CD14-positive monocyte (primary cell): ENCODE measurements at regions not wholly inside any gene's neighbourhood (a gene's known extent, or its start where the extent isn't known, plus 50 kb on each side); places are given as distances from the start of the nearest gene placed in this dataset.

Experiments used
- DNase-seq, 3 donors: peaks; one replicate each; pipeline ENCODE4 v3.0.0-alpha.2; 2011 to 2022
- H2AFZ ChIP-seq: 2 replicates; pipeline ENCODE4 v1.6.0; 2012; ENCODE audit warnings: mild to moderate bottlenecking, low read depth, low read length, inconsistent platforms; ENCODE audit not compliant: insufficient read depth, poor library complexity, severe bottlenecking
- H3K27ac ChIP-seq, 2 donors: 1 replicate in 1 of 2; 2 replicates in 1 of 2; pipeline ENCODE4 v1.5.1; 2012 to 2013; ENCODE audit warnings: low read length in 2 of 2, control low read depth in 1 of 2, inconsistent platforms in 1 of 2, low read depth in 1 of 2, mild to moderate bottlenecking in 1 of 2
- H3K27me3 ChIP-seq, 2 donors: one replicate each; pipeline versions ENCODE4 v1.6.0 to v1.6.1; 2011 to 2013; ENCODE audit warnings: low read length in 2 of 2; ENCODE audit not compliant: control insufficient read depth in 2 of 2, insufficient read depth in 2 of 2
- H3K36me3 ChIP-seq, 2 donors: replicated peaks in 1 of 2; 1 replicate in 1 of 2; 2 replicates in 1 of 2; pipeline versions ENCODE4 v1.5.1 to v1.6.1; 2012 to 2013; ENCODE audit warnings: low read length in 2 of 2, control low read depth in 1 of 2, inconsistent platforms in 1 of 2, mild to moderate bottlenecking in 1 of 2; ENCODE audit not compliant: insufficient read depth in 2 of 2, control insufficient read depth in 1 of 2
- H3K4me1 ChIP-seq, 2 donors: 1 replicate in 1 of 2; 2 replicates in 1 of 2; pipeline versions ENCODE4 v1.5.1 to v1.6.1; 2012 to 2013; ENCODE audit warnings: low read length in 2 of 2, control low read depth in 1 of 2, inconsistent platforms in 1 of 2, mild to moderate bottlenecking in 1 of 2, moderate library complexity in 1 of 2; ENCODE audit not compliant: insufficient read depth in 2 of 2, control insufficient read depth in 1 of 2
- H3K4me2 ChIP-seq: replicated peaks from 2 replicates; pipeline ENCODE3; 2012; ENCODE audit warnings: low read length, moderate library complexity, mild to moderate bottlenecking; ENCODE audit not compliant: poor library complexity, severe bottlenecking; ENCODE audit errors: extremely low read depth
- H3K4me3 ChIP-seq, 3 experiments: fragments of 200-600 bp in 1 of 3; sonication (generic) in 1 of 3; replicated peaks in 1 of 3; 1 replicate in 2 of 3; 2 replicates in 1 of 3; pipeline ENCODE4 v1.5.1; 2011 to 2013; ENCODE audit warnings: low read length in 3 of 3, mild to moderate bottlenecking in 3 of 3, control low read depth in 2 of 3, low read depth in 2 of 3, inconsistent platforms in 1 of 3, moderate library complexity in 1 of 3
- H3K79me2 ChIP-seq: 2 replicates; pipeline ENCODE4 v1.6.0; 2012; ENCODE audit warnings: mild to moderate bottlenecking, control low read depth, inconsistent platforms, low read length, moderate library complexity; ENCODE audit not compliant: insufficient read depth
- H3K9ac ChIP-seq: 2 replicates; pipeline ENCODE4 v1.6.0; 2017; ENCODE audit warnings: low read length, mild to moderate bottlenecking; ENCODE audit not compliant: insufficient read depth, poor library complexity, severe bottlenecking
- H3K9me3 ChIP-seq, 2 donors: replicated peaks in 1 of 2; 1 replicate in 1 of 2; 2 replicates in 1 of 2; pipeline versions ENCODE4 v1.5.1 to v1.6.1; 2012 to 2013; ENCODE audit warnings: low read length in 2 of 2, control low read depth in 1 of 2; ENCODE audit not compliant: control insufficient read depth in 1 of 2, insufficient read depth in 1 of 2
- H4K20me1 ChIP-seq: 2 replicates; pipeline ENCODE4 v1.6.0; 2012; ENCODE audit warnings: mild to moderate bottlenecking, low read length, control low read depth, moderate library complexity; ENCODE audit not compliant: insufficient read depth
- H3K27ac Mint-ChIP-seq, 7 donors: one replicate each; pipeline ENCODE4 v1.8.0; 2020; ENCODE audit warnings: mild to moderate bottlenecking in 7 of 7, mixed read lengths in 7 of 7, moderate library complexity in 6 of 7, inconsistent platforms in 2 of 7
- H3K27me3 Mint-ChIP-seq, 3 donors: one replicate each; pipeline ENCODE4 v1.8.0; 2021 to 2022; ENCODE audit warnings: low read depth in 3 of 3, mild to moderate bottlenecking in 3 of 3, mixed read lengths in 3 of 3, moderate library complexity in 3 of 3, inconsistent platforms in 1 of 3
- H3K36me3 Mint-ChIP-seq, 2 donors: one replicate each; pipeline ENCODE4 v1.8.0; 2020; ENCODE audit warnings: mixed read lengths in 2 of 2, inconsistent platforms in 1 of 2, mild to moderate bottlenecking in 1 of 2
- H3K4me1 Mint-ChIP-seq: one replicate; pipeline ENCODE4 v1.8.0; 2020; ENCODE audit warnings: mild to moderate bottlenecking, mixed read lengths
- H3K4me3 Mint-ChIP-seq, 2 donors: one replicate each; pipeline ENCODE4 v1.8.0; 2020; ENCODE audit warnings: mild to moderate bottlenecking in 2 of 2, mixed read lengths in 2 of 2, moderate library complexity in 1 of 2
- H3K9me3 Mint-ChIP-seq, 7 donors: one replicate each; pipeline ENCODE4 v1.8.0; 2020 to 2022; ENCODE audit warnings: mixed read lengths in 7 of 7, mild to moderate bottlenecking in 6 of 7, moderate library complexity in 6 of 7, inconsistent platforms in 2 of 7
- CTCF ChIP-seq: fragments of 200-600 bp; IDR thresholded peaks from one replicate; pipeline ENCODE4 v1.8.0; 2022; ENCODE audit warnings: antibody characterized with exemption, mild to moderate bottlenecking
- WGBS: methylation state at CpG from one replicate; pipeline ENCODE4 v1.1.5; 2013; ENCODE audit warnings: missing lambda C conversion rate; ENCODE audit not compliant: insufficient coverage; 5-methylcytosine and 5-hydroxymethylcytosine counted together
- intact Hi-C, 2 donors: fragments of 100-400 bp; cut with micrococcal nuclease; formaldehyde crosslinking; loops; one replicate each; pipeline versions ENCODE4 v1.15.0 to v1.15.1; 2023

GRCh38 chr2:6081955-6082624 lies 389.9 kb downstream of the SOX11 start:
- no peaks in the 10 kb centered on the region for H3K79me2 ChIP-seq
- no peak overlapping the region for H3K4me3 ChIP-seq
- Mint-ChIP-seq H3K4me3 (no peak overlapping the region), H3K27ac (no peak overlapping the region), H3K4me1 (no peaks in the 10 kb centered on the region), H3K9me3 (peaks cover 0 to 16% (median 6%) of the 10 kb centered on the region in 7 donors), H3K27me3 (no peaks in the 10 kb centered on the region), H3K36me3 (no peaks in the 10 kb centered on the region)
- H3K4me2 ChIP-seq, result no peak overlapping the region
- no peak overlapping the region for H3K27ac ChIP-seq
- intact Hi-C loops, result no loop called here
- H2AFZ ChIP-seq, result no peak overlapping the region
- no peaks in the 10 kb centered on the region for H3K36me3 ChIP-seq
- no peak for DNase-seq
- no peaks in the 10 kb centered on the region for H4K20me1 ChIP-seq
- TF ChIP-seq CTCF, result no peak
- H3K4me1 ChIP-seq, result no peaks in the 10 kb centered on the region
- peaks cover 8% of the 10 kb centered on the region in 2 donors for H3K9me3 ChIP-seq
- no peak overlapping the region for H3K9ac ChIP-seq
- 100% methylated on average over 2 of the region's 5 CpGs for WGBS
- no peaks in the 10 kb centered on the region for H3K27me3 ChIP-seq

DNA sequence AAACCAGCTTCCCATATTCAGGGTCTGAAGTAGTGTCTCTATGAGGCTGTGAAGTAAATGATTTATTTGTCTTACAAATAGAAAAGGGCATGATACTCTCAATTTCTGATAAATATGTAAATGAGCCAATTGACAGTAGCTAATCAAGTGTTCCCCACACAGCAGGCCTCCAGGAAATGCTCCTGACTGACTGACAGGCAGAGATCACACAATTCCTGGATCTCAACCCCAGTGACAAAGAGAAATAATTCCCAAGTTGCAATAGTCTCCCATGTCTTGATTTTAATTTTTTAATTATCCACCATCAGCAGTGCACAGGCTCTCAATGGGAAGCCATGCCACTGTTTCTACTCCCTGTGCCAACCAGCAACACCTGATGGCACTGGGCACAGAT lies 390.4 kb downstream of the SOX11 start:
- H3K27ac ChIP-seq, result no peak overlapping the region
- intact Hi-C loops, result no loop called here

More for the DNA sequence above, 390.4 kb downstream of the SOX11 start:
- Histone ChIP-seq H3K4me2 (no peak overlapping the region), H3K36me3 (no peaks in the 10 kb centered on the region), H3K79me2 (no peaks in the 10 kb centered on the region), H3K4me1 (no peaks in the 10 kb centered on the region), H2AFZ (no peak overlapping the region), H3K27me3 (no peaks in the 10 kb centered on the region), H3K9me3 (peaks cover 8 to 13% of the 10 kb centered on the region in 2 donors), H3K4me3 (no peak overlapping the region), H3K9ac (no peak overlapping the region), H4K20me1 (no peaks in the 10 kb centered on the region)
- H3K4me1 Mint-ChIP-seq, result no peaks in the 10 kb centered on the region
- H3K36me3 Mint-ChIP-seq, result no peaks in the 10 kb centered on the region
- TF ChIP-seq CTCF, result no peak
- peaks cover 0 to 16% (median 6%) of the 10 kb centered on the region in 7 donors for H3K9me3 Mint-ChIP-seq
- no peak overlapping the region for H3K27ac Mint-ChIP-seq
- no peak overlapping the region for H3K4me3 Mint-ChIP-seq
- H3K27me3 Mint-ChIP-seq, result no peaks in the 10 kb centered on the region
- no peak for DNase-seq
